ENCODE measurements at regions not wholly inside any gene's neighbourhood (a gene's known extent, or its start where the extent isn't known, plus 50 kb on each side); places are given as distances from the start of the nearest gene placed in this dataset.

DNA sequence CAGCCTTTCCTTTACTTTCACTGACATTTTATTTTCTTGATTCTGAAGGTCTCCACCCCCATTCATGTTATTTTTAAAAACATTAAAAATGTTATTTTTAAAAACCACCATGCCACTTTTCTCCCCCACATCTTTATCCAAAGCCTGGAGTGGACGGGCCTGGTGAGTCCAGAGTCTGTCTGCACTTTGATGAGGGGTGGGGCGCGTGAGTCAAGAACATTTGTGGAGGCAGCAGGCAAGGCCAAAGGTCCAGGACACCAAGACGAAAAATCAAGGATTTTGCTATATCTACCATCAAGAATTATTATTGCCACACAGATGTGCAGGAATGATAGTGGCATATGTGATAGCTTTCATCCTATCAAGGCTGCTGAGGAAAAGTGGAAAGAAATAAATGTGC, 224.9 kb downstream of the FGF9 start:
- Histone ChIP-seq H3K4me1 (ENCODE audit: control insufficient read depth, insufficient read depth, low read length) (no peaks in the 10 kb centered on the region), H3K9me3 (ENCODE audit: control insufficient read depth, insufficient read depth, low read depth, low read length) (no peaks in the 10 kb centered on the region; the same call in 1 of the 2 replicates), H3K4me3 (ENCODE audit: low read depth, low read length) (no peak overlapping the region), H3K27me3 (ENCODE audit: control insufficient read depth, insufficient read depth, low read length) (no peaks in the 10 kb centered on the region), H3K27ac (ENCODE audit: low read depth, low read length) (no peak overlapping the region), H3K9ac (ENCODE audit: low read length) (no peak overlapping the region), H3K36me3 (ENCODE audit: control insufficient read depth, insufficient read depth, low read length) (no peaks in the 10 kb centered on the region)

DNA sequence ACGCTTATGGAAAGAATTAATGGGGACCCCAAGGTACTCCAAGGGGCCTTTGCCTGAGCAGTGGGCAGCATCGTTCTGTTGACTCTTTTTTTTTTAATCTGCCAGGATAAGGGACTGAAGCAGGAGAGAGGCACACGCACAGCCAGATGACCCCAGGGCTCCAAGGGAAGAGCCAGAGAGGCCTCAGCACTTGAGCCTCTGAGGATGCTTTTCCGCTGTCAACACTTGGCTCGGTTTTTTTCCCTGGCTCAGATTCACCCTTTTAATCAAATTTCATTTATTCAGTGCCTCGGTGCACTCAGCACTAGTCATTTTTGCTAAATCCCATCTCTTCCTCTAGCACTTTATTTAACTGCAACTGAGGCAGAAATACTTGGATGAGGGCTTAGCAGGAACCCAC, 226.3 kb downstream of the FGF9 start:
- Histone ChIP-seq H3K9me3 (ENCODE audit: control insufficient read depth, insufficient read depth, low read depth, low read length) (no peaks in the 10 kb centered on the region), H3K9ac (ENCODE audit: low read length) (no peak overlapping the region), H3K4me1 (ENCODE audit: control insufficient read depth, insufficient read depth, low read length) (no peaks in the 10 kb centered on the region), H3K27me3 (ENCODE audit: control insufficient read depth, insufficient read depth, low read length) (no peaks in the 10 kb centered on the region), H3K36me3 (ENCODE audit: control insufficient read depth, insufficient read depth, low read length) (no peaks in the 10 kb centered on the region), H3K4me3 (ENCODE audit: low read depth, low read length) (no peak overlapping the region), H3K27ac (ENCODE audit: low read depth, low read length) (no peak overlapping the region)

DNA sequence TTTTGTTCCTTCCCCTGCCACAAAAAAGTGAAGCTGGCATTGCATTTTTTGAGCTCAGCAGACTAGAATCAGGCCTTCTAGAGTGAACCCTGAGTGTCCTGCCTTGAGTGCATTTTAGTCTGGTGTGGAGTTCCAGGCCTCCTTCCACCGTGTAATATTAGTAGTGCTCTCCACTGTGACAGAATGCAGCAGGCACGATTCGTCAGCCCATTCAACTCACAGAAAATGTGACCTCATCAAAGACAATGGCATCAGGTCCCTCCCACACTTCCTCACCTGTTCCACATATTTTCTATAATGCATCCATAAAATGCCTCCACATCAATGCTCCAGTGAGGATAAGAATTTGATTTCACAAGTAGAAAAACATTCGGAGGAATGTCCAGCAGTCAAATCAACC, 227.6 kb downstream of the FGF9 start:
- H3K27me3 ChIP-seq (ENCODE audit: control insufficient read depth, insufficient read depth, low read length), result no peaks in the 10 kb centered on the region
- H3K9ac ChIP-seq (ENCODE audit: low read length), result no peak overlapping the region
- no peaks in the 10 kb centered on the region for H3K36me3 ChIP-seq (ENCODE audit: control insufficient read depth, insufficient read depth, low read length)
- no peak overlapping the region for H3K27ac ChIP-seq (ENCODE audit: low read depth, low read length)
- no peak overlapping the region for H3K4me3 ChIP-seq (ENCODE audit: low read depth, low read length)
- no peaks in the 10 kb centered on the region for H3K9me3 ChIP-seq (ENCODE audit: control insufficient read depth, insufficient read depth, low read depth, low read length)
- no peaks in the 10 kb centered on the region for H3K4me1 ChIP-seq (ENCODE audit: control insufficient read depth, insufficient read depth, low read length)

DNA sequence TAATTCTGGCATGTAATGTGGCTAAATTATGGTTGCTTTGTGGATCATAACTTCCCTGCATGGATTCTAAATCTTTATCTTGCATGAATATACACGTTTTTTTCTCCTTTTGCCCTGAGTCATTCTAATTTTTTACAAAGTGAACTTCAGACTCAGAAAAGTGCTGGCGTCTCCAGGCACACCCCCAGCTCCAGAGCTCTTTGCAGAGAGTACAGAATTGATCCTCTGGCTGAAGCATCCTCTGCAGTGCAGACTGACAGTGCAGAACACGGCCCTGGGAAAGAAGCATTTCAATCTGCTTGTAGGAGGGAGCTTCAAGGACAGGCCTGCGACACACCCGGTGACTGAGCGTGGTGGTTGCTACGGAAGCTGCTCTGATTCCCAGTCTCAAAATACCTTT, 228.1 kb downstream of the FGF9 start:
- Histone ChIP-seq H3K27me3 (ENCODE audit: control insufficient read depth, insufficient read depth, low read length) (no peaks in the 10 kb centered on the region), H3K4me3 (ENCODE audit: low read depth, low read length) (no peak overlapping the region), H3K4me1 (ENCODE audit: control insufficient read depth, insufficient read depth, low read length) (no peaks in the 10 kb centered on the region), H3K9me3 (ENCODE audit: control insufficient read depth, insufficient read depth, low read depth, low read length) (no peaks in the 10 kb centered on the region), H3K36me3 (ENCODE audit: control insufficient read depth, insufficient read depth, low read length) (no peaks in the 10 kb centered on the region), H3K9ac (ENCODE audit: low read length) (no peak overlapping the region), H3K27ac (ENCODE audit: low read depth, low read length) (no peak overlapping the region)

DNA sequence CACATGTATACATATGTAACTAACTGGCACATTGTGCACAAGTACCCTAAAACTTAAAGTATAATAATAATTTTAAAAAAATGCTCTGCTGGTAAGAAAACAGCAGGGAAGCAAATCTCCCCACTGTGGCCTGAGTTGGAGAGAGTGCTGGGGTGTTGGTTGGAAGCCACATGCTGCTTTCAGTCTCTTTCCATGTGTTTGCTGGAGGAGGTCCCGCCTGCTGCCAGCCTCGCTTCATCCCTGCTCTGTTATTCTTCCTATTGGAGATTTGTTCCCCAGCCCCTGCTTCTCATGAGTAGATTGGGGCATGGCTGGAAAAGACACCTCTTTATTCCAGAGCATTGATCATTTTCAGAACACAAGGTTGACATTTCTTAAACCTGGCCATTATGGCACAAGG, 230.5 kb downstream of the FGF9 start:
- no peak overlapping the region for H3K4me3 ChIP-seq (ENCODE audit: low read depth, low read length)
- H3K27me3 ChIP-seq (ENCODE audit: control insufficient read depth, insufficient read depth, low read length), result no peaks in the 10 kb centered on the region
- no peak overlapping the region for H3K27ac ChIP-seq (ENCODE audit: low read depth, low read length)

DNA sequence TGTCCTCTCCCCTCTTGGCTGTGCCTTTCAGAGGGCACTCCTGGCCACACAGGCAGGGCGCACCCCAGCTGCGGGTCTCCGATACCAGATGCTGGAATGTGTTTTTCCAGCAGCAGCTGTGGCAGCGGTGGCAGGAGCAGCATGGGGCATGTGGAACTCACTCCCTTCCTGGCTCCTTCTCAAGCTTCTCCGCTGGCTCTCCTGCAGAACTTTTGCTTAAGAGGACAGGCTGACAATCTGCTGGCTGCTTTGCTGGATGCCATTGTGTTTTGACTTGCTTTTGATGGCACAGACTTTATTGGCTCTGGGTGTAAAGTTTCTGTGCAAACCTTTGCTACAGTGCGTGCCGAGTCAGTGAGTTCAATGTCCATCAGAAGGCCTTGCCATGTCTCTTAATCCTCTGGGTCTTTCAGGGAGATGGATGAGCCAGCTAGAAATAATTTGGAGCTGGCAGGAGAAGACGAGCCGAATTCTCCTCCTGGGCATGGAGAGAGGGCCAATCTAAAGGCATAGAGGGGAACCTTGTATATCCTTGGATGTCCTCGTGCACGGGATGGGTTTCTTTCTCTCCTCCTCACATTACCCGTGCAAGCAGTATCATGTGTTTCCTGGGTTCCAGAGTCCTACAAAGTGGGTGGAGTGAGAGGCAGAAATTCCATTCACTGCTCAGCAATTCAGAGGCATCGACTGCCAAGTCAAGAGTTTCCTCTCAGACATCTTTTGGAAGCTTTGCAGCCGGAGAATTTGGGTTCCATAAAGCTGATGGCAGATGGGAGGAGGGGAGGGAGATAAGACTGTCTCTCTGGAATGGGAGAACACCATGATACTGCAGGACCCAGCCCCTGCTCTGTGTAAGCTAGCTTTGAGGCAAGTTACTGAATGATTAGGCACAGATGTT, 231.2 kb downstream of the FGF9 start:
- no peaks in the 10 kb centered on the region for H3K9me3 ChIP-seq (ENCODE audit: control insufficient read depth, insufficient read depth, low read depth, low read length)
- no peaks in the 10 kb centered on the region for H3K27me3 ChIP-seq (ENCODE audit: control insufficient read depth, insufficient read depth, low read length)
- no peak overlapping the region for H3K4me3 ChIP-seq (ENCODE audit: low read depth, low read length)
- H3K27ac ChIP-seq (ENCODE audit: low read depth, low read length), result no peak overlapping the region
- H3K36me3 ChIP-seq (ENCODE audit: control insufficient read depth, insufficient read depth, low read length), result no peaks in the 10 kb centered on the region
- no peak overlapping the region for H3K9ac ChIP-seq (ENCODE audit: low read length)
- H3K4me1 ChIP-seq (ENCODE audit: control insufficient read depth, insufficient read depth, low read length), result no peaks in the 10 kb centered on the region

More for the DNA sequence above, 230.5 kb downstream of the FGF9 start:
- Histone ChIP-seq H3K9ac (ENCODE audit: low read length) (no peak overlapping the region), H3K4me1 (ENCODE audit: control insufficient read depth, insufficient read depth, low read length) (no peaks in the 10 kb centered on the region), H3K9me3 (ENCODE audit: control insufficient read depth, insufficient read depth, low read depth, low read length) (no peaks in the 10 kb centered on the region), H3K36me3 (ENCODE audit: control insufficient read depth, insufficient read depth, low read length) (no peaks in the 10 kb centered on the region)

DNA sequence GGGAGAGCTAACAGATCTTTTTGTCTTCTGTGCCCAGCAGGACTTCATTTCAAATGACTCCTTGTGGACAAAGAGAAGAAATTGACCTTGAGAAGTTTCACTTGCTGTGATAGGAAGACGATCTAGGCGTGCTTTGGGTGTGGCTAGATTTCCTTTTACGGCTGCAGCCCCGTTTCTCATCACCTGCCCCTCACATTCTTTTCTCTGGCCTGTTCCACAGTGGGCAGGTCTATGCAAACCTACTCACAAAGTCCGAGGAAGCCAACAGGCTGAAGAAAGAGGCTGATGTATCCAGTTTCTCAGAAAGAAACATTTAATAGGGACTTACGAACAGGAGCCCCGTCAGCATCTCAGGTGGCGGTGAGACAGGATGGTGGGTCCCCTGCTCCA, 231.8 kb downstream of the FGF9 start:
- H3K4me1 ChIP-seq (ENCODE audit: control insufficient read depth, insufficient read depth, low read length), result no peaks in the 10 kb centered on the region
- no peak overlapping the region for H3K27ac ChIP-seq (ENCODE audit: low read depth, low read length)
- no peak overlapping the region for H3K4me3 ChIP-seq (ENCODE audit: low read depth, low read length)
- no peaks in the 10 kb centered on the region for H3K36me3 ChIP-seq (ENCODE audit: control insufficient read depth, insufficient read depth, low read length)
- H3K9me3 ChIP-seq (ENCODE audit: control insufficient read depth, insufficient read depth, low read depth, low read length), result no peaks in the 10 kb centered on the region
- H3K9ac ChIP-seq (ENCODE audit: low read length), result no peak overlapping the region
- H3K27me3 ChIP-seq (ENCODE audit: control insufficient read depth, insufficient read depth, low read length), result no peaks in the 10 kb centered on the region

DNA sequence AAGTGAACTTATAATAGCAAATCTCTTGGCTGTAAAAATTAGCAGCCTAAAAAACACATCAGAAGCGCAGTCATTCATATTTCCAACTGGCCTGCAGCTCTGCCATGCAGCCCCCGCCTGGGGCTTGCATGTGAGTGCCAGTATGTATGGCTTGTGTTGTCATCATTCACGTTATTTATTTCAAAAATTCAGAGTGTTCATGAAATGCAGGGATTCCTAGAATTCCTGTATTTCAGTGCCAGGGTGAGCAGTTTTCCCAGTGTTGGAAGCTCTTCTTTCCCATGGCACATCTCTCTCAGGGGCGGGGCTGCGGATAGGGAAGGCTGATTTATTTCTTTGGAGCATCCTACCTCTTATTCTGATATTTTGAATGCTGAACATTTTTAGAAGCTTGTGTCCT, 234.6 kb downstream of the FGF9 start:
- Histone ChIP-seq H3K27ac (ENCODE audit: low read depth, low read length) (no peak overlapping the region), H3K4me1 (ENCODE audit: control insufficient read depth, insufficient read depth, low read length) (no peaks in the 10 kb centered on the region; the same call in 1 of the 2 replicates), H3K36me3 (ENCODE audit: control insufficient read depth, insufficient read depth, low read length) (no peaks in the 10 kb centered on the region), H3K27me3 (ENCODE audit: control insufficient read depth, insufficient read depth, low read length) (no peaks in the 10 kb centered on the region), H3K9me3 (ENCODE audit: control insufficient read depth, insufficient read depth, low read depth, low read length) (no peaks in the 10 kb centered on the region), H3K4me3 (ENCODE audit: low read depth, low read length) (no peak overlapping the region), H3K9ac (ENCODE audit: low read length) (no peak overlapping the region)

DNA sequence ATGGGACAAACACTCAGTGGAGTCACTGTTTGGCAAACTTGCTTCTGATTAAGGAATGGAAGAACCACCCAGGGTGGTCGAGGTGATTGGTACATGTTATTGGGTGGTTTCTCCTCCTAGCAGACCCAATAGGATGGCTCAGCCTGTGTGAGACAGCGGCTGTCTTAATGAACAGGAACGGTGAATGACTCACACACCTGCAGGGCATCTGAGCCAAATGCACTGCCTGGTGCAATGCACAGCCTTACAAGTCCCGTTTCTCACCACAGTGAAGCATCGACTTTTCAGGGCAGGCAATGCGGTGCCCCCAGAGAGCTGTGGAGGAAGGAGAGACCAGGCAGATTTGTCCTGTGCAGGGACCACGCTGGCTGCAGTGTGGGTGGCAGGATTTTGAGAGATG, 238.5 kb downstream of the FGF9 start:
- Histone ChIP-seq H3K27ac (ENCODE audit: low read depth, low read length) (no peak overlapping the region), H3K36me3 (ENCODE audit: control insufficient read depth, insufficient read depth, low read length) (no peaks in the 10 kb centered on the region), H3K4me3 (ENCODE audit: low read depth, low read length) (no peak overlapping the region), H3K9ac (ENCODE audit: low read length) (no peak overlapping the region), H3K27me3 (ENCODE audit: control insufficient read depth, insufficient read depth, low read length) (no peaks in the 10 kb centered on the region), H3K4me1 (ENCODE audit: control insufficient read depth, insufficient read depth, low read length) (peaks cover 18% of the 10 kb centered on the region), H3K9me3 (ENCODE audit: control insufficient read depth, insufficient read depth, low read depth, low read length) (no peaks in the 10 kb centered on the region)

DNA sequence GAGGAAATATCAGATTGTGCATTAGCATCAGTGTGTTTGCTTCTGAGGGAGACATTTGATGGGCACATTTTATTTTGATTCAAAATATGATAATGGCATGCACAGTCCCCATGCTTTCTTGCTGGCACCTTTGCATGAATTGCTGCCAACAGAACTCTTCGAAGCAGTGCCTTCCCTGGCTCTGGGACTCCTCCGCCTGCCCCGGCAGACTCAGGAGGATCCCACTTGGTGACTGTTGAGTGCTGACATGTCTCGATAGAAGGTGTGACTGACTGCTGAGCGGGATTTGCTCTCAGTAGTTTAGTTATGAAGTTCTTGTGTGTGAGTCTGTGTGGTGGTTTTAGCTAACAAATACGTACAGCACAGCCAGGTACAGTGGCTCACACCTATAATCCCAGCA, 239.7 kb downstream of the FGF9 start:
- Histone ChIP-seq H3K4me3 (ENCODE audit: low read depth, low read length) (no peak overlapping the region), H3K9ac (ENCODE audit: low read length) (no peak overlapping the region), H3K27me3 (ENCODE audit: control insufficient read depth, insufficient read depth, low read length) (no peaks in the 10 kb centered on the region)

DNA sequence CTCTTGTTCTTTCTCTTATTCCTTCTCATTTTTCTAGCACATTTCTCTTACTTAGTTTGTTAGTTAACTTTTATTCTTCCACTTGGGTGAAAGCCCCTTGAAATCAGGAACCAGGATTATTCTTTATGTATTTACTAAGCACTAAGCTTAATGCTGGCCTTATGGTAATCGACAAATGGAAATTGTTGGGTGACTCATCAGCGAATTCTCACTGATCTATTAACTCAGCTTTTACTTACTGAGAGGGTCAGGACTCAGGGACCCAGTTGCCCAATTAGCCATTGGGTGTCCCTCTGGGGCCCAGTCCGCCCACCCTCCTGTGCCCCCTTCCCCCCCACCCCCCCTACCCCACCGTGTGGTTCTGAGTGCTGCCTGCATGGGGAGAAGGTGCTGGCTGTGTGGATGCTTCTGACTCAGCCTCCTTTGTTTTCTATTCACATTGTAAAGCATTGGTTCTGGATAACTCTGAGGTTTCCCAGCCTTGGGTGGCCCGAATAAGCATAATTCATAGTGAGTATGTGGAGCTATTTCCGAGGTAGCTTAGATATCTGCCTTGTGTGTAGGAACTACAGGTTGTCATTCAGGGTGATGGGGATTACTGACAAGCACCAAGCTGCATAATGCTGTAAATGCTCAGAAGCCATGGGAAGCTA, 240.9 kb downstream of the FGF9 start:
- H3K9ac ChIP-seq (ENCODE audit: low read length), result no peak overlapping the region
- H3K36me3 ChIP-seq (ENCODE audit: control insufficient read depth, insufficient read depth, low read length), result no peaks in the 10 kb centered on the region
- H3K27me3 ChIP-seq (ENCODE audit: control insufficient read depth, insufficient read depth, low read length), result no peaks in the 10 kb centered on the region
- H3K27ac ChIP-seq (ENCODE audit: low read depth, low read length), result no peak overlapping the region
- H3K4me3 ChIP-seq (ENCODE audit: low read depth, low read length), result no peak overlapping the region
- no peaks in the 10 kb centered on the region for H3K9me3 ChIP-seq (ENCODE audit: control insufficient read depth, insufficient read depth, low read depth, low read length)
- peaks cover 18% of the 10 kb centered on the region for H3K4me1 ChIP-seq (ENCODE audit: control insufficient read depth, insufficient read depth, low read length)

More for the DNA sequence above, 239.7 kb downstream of the FGF9 start:
- no peaks in the 10 kb centered on the region for H3K9me3 ChIP-seq (ENCODE audit: control insufficient read depth, insufficient read depth, low read depth, low read length)
- H3K4me1 ChIP-seq (ENCODE audit: control insufficient read depth, insufficient read depth, low read length), result peaks cover 18% of the 10 kb centered on the region
- no peaks in the 10 kb centered on the region for H3K36me3 ChIP-seq (ENCODE audit: control insufficient read depth, insufficient read depth, low read length)
- no peak overlapping the region for H3K27ac ChIP-seq (ENCODE audit: low read depth, low read length)
